ENCODE measurements at regions not wholly inside any gene's neighbourhood (a gene's known extent, or its start where the extent isn't known, plus 50 kb on each side); places are given as distances from the start of the nearest gene placed in this dataset.

DNA sequence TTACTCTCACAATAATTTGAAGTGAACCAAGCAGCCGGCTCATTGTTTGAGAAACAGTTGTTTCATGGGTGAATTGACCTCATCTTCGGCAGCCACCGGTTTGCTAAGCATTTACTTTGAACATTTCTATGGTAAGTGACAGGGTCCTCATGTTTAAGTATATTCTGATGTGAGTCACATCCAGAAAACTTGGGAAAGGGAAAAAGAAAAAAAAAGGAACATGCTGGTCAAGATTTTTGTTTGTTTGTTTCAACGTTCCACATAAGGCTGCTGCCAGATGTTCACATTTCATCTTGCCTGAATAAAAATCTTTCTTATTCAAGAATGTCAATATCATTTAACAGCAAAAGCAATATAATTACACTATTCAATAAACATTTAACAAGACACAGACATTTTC, 55.0 kb upstream of the EXOC2 start:
- DNase-seq: no peak

DNA sequence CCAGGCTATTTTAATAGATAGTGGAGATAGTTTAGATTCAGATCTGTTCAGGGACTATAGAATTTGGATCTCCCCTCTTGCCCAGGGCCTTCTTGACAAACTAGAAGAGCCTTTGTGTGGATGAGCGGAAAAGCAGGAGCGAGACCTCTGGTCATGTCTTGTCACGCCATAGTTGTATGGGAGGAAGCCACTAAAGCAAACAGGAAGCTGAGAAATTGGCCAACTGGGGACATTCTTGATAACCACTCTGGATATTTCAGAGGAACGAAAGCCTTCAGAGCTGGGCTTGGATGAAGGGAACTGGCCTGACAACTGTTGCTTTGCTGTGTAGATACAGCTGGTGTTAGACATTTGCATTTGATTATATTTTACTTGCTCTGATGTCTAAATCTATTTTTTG, 54.1 kb upstream of the EXOC2 start:
- no peak for DNase-seq

DNA sequence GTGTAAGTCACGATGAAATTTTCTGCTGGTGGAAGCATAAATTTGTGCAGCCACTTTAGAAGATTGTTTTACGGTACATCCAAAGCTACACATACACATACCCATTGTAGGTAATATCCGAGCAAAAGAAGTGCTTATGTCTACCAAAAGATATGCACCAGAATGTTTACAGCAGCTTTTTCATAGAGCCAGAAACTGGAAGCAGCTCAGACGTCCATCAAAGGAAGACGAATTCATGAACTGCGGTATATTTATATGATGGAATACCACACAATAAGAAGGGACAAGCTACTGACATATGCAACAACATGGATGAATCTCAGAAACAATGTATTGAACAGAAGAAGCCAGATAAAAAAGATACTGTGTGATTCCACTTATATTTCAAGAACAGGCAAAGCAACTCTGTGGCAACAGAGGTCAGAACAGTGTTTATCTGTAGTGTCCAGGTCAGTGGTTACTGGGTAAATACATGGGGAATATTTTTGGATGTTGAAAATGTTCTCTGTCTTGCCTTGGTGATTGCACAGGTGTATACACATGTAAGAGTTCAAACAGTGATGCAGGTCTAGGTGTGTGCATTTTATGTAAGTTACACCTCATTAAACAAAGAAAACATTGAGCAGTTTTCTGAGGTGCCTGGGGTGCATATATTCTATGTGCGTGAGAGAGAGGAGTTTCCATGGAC, 51.9 kb upstream of the EXOC2 start:
- DNase-seq: no peak

DNA sequence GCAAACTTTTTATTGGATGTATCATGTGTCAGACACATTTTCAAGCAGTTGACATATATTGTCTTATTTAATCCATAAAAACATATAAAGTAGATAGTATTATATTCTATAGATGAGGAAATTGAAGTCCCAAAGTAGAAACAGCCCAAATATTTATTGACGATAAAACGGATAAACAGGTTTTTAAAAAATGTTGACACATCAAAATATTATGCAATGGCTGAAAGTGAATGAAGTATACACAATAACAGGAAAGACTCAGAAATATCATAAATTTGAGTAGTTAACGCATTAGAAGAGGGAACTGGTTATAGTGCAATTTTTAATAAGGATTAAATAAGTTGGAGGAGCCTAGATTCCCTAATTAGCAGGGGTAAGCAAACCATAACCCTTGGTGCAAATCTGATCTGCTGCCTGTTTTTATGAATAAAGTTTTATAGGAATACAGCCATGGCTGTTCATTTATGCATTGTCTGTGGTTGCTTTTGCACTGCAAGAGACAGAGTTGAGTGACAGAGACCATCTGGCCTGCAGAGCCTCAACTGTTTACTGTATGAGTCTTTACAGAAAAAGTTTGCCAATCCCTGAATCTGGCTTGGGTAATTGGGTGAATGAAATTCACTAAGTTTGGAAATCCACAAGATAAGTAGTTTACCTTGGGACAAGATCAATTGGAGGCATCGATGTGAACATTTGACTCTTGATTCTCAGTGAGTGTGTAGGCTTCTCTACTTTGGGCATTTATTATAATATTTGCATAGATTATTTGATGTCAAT, 50.6 kb upstream of the EXOC2 start:
- DNase-seq: no peak
